ENCODE measurements at regions not wholly inside any gene's neighbourhood (a gene's known extent, or its start where the extent isn't known, plus 50 kb on each side); places are given as distances from the start of the nearest gene placed in this dataset.
A peak's percentile ranks its signal among the peaks of the same experiment; 100 is the strongest.

GRCh38 chr20:58137651-58138265 is 90.7 kb downstream of the ANKRD60 start:
- Histone ChIP-seq H3K9ac (ENCODE audit: low read depth, low read length) (no peak overlapping the region), H3K9me3 (ENCODE audit: insufficient read depth, low read depth, low read length) (no peaks in the 10 kb centered on the region; the same call in 1 of the 2 replicates), H3K36me3 (ENCODE audit: insufficient read depth, low read depth, low read length) (no peaks in the 10 kb centered on the region), H3K27me3 (ENCODE audit: insufficient read depth, low read length) (peaks cover 8% of the 10 kb centered on the region; the same call in 1 of the 2 replicates), H3K4me1 (ENCODE audit: insufficient read depth, low read length) (peaks cover 4% of the 10 kb centered on the region; the same call in 1 of the 2 replicates), H3K27ac (ENCODE audit: low read length) (no peak overlapping the region), H3K4me3 (ENCODE audit: low read length) (no peak overlapping the region)

GRCh38 chr20:58137236-58137635 is 91.2 kb downstream of the ANKRD60 start:
- Histone ChIP-seq H3K9me3 (ENCODE audit: insufficient read depth, low read depth, low read length) (no peaks in the 10 kb centered on the region; the same call in 1 of the 2 replicates), H3K36me3 (ENCODE audit: insufficient read depth, low read depth, low read length) (no peaks in the 10 kb centered on the region), H3K4me3 (ENCODE audit: low read length) (no peak overlapping the region), H3K4me1 (ENCODE audit: insufficient read depth, low read length) (peaks cover 4% of the 10 kb centered on the region; the same call in 1 of the 2 replicates), H3K9ac (ENCODE audit: low read depth, low read length) (no peak overlapping the region), H3K27ac (ENCODE audit: low read length) (no peak overlapping the region), H3K27me3 (ENCODE audit: insufficient read depth, low read length) (peaks cover 8% of the 10 kb centered on the region; the same call in 1 of the 2 replicates)

DNA sequence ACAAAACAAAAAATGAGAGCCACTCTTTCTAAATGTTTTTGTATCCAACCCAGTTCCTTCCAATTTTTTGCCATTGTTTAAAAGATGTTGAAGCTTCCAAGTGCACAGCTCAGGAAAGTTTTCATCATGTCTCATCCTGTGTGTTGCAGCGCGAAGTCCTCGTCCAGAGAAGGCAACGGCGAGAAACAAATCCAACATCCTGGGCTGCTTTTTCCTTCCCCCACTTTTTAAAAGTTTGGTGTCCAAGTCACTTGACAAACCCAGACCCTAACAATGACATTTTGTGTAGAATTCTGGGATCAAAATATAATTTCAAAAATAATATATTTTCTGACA is 92.3 kb downstream of the ANKRD60 start:
- Histone ChIP-seq H3K27ac (ENCODE audit: low read length) (no peak overlapping the region), H3K27me3 (ENCODE audit: insufficient read depth, low read length) (peaks cover 8% of the 10 kb centered on the region; the same call in 1 of the 2 replicates)

GRCh38 chr20:58135441-58136148 is 92.9 kb downstream of the ANKRD60 start:
- no peak overlapping the region for H3K9ac ChIP-seq (ENCODE audit: low read depth, low read length)
- H3K36me3 ChIP-seq (ENCODE audit: insufficient read depth, low read depth, low read length): no peaks in the 10 kb centered on the region
- no peak overlapping the region for H3K4me3 ChIP-seq (ENCODE audit: low read length)
- H3K9me3 ChIP-seq (ENCODE audit: insufficient read depth, low read depth, low read length): no peaks in the 10 kb centered on the region; the same call in 1 of the 2 replicates
- H3K27me3 ChIP-seq (ENCODE audit: insufficient read depth, low read length): peaks cover 12% of the 10 kb centered on the region; the same call in 1 of the 2 replicates
- H3K27ac ChIP-seq (ENCODE audit: low read length): no peak overlapping the region
- peaks cover 21% of the 10 kb centered on the region; the same call in 1 of the 2 replicates for H3K4me1 ChIP-seq (ENCODE audit: insufficient read depth, low read length)

More for the DNA sequence above, 92.3 kb downstream of the ANKRD60 start:
- Histone ChIP-seq H3K36me3 (ENCODE audit: insufficient read depth, low read depth, low read length) (no peaks in the 10 kb centered on the region), H3K4me3 (ENCODE audit: low read length) (no peak overlapping the region), H3K4me1 (ENCODE audit: insufficient read depth, low read length) (peaks cover 16% of the 10 kb centered on the region; the same call in 1 of the 2 replicates), H3K9ac (ENCODE audit: low read depth, low read length) (no peak overlapping the region), H3K9me3 (ENCODE audit: insufficient read depth, low read depth, low read length) (no peaks in the 10 kb centered on the region; the same call in 1 of the 2 replicates)

DNA sequence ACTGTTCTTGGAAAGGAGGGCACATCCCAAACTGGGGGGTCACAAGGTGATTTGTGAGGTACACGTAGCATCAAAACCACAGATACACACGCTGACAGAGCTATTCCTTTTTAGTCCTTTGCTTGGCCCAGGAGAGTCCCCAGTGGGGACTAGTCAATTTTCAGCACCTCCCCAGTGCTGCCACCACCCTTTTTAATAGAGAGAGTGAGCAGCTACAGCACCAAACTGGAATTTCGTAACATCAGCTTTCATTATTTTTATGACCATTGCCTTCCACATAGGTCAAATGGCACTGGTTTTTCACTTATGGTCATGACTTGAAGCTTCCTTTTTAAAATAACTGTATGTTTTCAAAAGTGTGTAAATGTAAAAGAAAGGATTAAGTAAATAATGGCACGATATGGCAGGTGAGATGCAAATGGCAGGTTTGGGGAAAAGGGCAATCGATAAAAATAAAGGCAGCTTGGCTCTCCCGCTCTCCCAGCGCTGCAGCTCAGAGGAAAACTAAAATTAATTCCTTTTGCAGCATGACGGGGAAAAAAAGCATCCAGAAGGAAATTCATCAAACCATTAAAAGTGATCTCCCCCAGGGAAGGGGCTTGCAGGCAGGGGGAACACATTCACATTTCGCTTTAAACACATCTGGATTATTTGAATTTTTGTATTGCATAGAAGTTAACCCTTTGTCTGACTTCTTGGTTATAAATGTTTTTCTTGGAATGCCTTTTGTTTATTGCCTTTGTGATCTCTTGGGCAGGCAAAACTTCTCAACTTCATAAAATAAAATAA is 95.2 kb downstream of the ANKRD60 start:
- peaks cover 21% of the 10 kb centered on the region; the same call in 1 of the 2 replicates for H3K4me1 ChIP-seq (ENCODE audit: insufficient read depth, low read length)
- peaks cover 20% of the 10 kb centered on the region for H3K27me3 ChIP-seq (ENCODE audit: insufficient read depth, low read length)

DNA sequence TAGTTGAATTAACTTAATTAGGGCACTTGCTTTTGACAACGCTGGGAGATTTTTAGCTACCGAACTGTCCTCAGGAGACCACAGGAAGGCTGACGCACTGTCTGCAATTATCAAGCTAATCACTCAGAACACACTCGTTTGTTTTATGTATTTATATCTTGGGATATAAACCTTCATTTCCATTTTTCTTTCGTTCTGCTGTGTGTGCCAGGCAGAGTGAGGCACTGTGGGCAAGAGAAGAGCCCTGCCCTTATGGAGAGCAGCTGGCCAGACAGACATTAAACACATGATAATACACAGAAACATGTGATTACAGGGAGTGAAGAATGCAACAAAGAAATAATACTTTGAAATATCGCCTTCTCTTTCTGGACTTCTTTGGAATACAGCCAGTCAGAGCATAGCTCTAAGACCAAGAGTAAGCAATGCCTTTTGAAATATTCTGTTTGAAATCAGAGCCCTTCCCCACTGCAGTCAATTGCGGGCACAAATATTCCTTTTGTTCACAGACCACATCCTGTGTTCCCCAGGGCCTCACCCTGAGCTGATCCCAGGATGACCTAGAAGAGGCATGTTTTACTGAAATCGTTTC is 96.8 kb downstream of the ANKRD60 start:
- H3K9me3 ChIP-seq (ENCODE audit: insufficient read depth, low read depth, low read length): no peaks in the 10 kb centered on the region
- no peaks in the 10 kb centered on the region for H3K36me3 ChIP-seq (ENCODE audit: insufficient read depth, low read depth, low read length)
- H3K9ac ChIP-seq (ENCODE audit: low read depth, low read length): 0 out of 2 replicates have a peak overlapping the region, but pooled peaks have one; percentile 11
- peaks cover 21% of the 10 kb centered on the region; the same call in 1 of the 2 replicates for H3K4me1 ChIP-seq (ENCODE audit: insufficient read depth, low read length)
- peaks cover 20% of the 10 kb centered on the region for H3K27me3 ChIP-seq (ENCODE audit: insufficient read depth, low read length)
- H3K4me3 ChIP-seq (ENCODE audit: low read length): peak overlapping the region; percentile 39; the same call in 1 of the 2 replicates
- no peak overlapping the region for H3K27ac ChIP-seq (ENCODE audit: low read length)

More for the DNA sequence above, 95.2 kb downstream of the ANKRD60 start:
- no peaks in the 10 kb centered on the region for H3K9me3 ChIP-seq (ENCODE audit: insufficient read depth, low read depth, low read length)
- no peak overlapping the region for H3K4me3 ChIP-seq (ENCODE audit: low read length)
- no peak overlapping the region for H3K27ac ChIP-seq (ENCODE audit: low read length)
- no peaks in the 10 kb centered on the region for H3K36me3 ChIP-seq (ENCODE audit: insufficient read depth, low read depth, low read length)
- no peak overlapping the region for H3K9ac ChIP-seq (ENCODE audit: low read depth, low read length)

DNA sequence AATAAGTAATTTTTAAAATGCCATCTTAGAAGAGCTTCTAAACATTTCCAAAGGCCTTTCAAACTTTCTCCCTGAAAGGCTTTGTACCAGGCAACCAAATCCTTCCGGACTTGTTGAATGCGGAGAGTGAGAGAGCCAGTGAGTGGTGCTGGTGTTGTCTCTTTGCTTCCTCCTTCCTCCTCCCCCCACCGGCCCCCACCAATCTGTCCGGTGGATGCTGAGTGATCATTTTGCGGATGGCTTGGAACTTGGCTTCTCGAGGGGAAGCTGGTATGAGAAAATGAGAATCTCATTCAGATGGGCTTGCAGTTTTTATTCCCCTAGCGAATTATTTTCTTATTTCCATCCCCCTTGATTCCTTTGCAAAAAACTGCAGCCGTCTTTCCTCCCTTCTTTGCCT is 97.3 kb downstream of the ANKRD60 start:
- H3K27ac ChIP-seq (ENCODE audit: low read length): no peak overlapping the region
- H3K9me3 ChIP-seq (ENCODE audit: insufficient read depth, low read depth, low read length): no peaks in the 10 kb centered on the region; the same call in 1 of the 2 replicates
- H3K4me3 ChIP-seq (ENCODE audit: low read length): peak overlapping the region; percentile 39; the same call in 1 of the 2 replicates
- peaks cover 21% of the 10 kb centered on the region; the same call in 1 of the 2 replicates for H3K4me1 ChIP-seq (ENCODE audit: insufficient read depth, low read length)
- no peaks in the 10 kb centered on the region for H3K36me3 ChIP-seq (ENCODE audit: insufficient read depth, low read depth, low read length)
- 0 out of 2 replicates have a peak overlapping the region, but pooled peaks have one; percentile 11 for H3K9ac ChIP-seq (ENCODE audit: low read depth, low read length)
- peaks cover 19% of the 10 kb centered on the region for H3K27me3 ChIP-seq (ENCODE audit: insufficient read depth, low read length)

DNA sequence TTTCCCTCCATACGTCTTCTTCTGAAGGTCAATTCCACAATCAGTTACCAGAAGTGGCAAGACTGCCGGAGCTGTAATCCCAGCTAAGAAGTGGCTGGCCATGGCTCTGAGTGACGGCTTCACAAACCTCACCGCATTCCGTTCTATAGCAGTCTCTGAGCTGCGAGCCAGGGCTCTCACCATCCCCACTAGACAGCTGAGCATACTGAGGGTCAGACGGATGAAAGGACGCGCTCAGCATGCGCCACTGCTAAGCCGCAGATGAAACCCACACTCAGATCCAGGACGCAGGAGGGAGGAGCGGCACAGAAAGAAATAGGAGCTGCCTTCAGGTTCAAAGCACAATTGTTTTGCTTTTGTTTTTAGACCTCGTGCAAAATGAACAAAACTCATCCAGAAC is 97.9 kb downstream of the ANKRD60 start:
- Histone ChIP-seq H3K27ac (ENCODE audit: low read length) (no peak overlapping the region), H3K36me3 (ENCODE audit: insufficient read depth, low read depth, low read length) (no peaks in the 10 kb centered on the region), H3K4me3 (ENCODE audit: low read length) (peak overlapping the region; percentile 39; the same call in 1 of the 2 replicates), H3K4me1 (ENCODE audit: insufficient read depth, low read length) (peaks cover 19% of the 10 kb centered on the region; the same call in 1 of the 2 replicates), H3K9ac (ENCODE audit: low read depth, low read length) (no peak overlapping the region), H3K27me3 (ENCODE audit: insufficient read depth, low read length) (peaks cover 13% of the 10 kb centered on the region), H3K9me3 (ENCODE audit: insufficient read depth, low read depth, low read length) (no peaks in the 10 kb centered on the region; the same call in 1 of the 2 replicates)

DNA sequence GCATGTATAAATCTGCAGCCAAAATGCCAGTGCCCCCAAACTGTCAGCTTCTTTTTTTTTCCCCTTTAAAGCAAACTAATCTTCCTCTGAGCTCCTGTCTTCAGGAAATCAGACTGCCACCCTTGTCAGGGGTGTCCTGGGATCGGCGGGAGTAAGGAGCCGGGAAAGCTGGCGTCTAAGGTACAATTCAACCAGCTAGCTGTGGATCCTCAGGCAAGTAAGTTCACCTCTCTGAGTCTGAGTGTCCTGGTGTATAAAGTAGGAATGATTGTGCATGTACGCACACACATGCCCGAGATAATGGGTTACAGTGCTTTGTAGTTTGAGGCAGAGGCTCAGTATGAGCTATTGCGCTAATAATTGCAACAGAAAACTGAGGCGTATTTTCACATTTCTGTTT is 98.3 kb downstream of the ANKRD60 start:
- Histone ChIP-seq H3K27me3 (ENCODE audit: insufficient read depth, low read length) (peaks cover 12% of the 10 kb centered on the region), H3K9ac (ENCODE audit: low read depth, low read length) (no peak overlapping the region), H3K4me1 (ENCODE audit: insufficient read depth, low read length) (peaks cover 17% of the 10 kb centered on the region; the same call in 1 of the 2 replicates), H3K36me3 (ENCODE audit: insufficient read depth, low read depth, low read length) (no peaks in the 10 kb centered on the region), H3K27ac (ENCODE audit: low read length) (no peak overlapping the region), H3K9me3 (ENCODE audit: insufficient read depth, low read depth, low read length) (no peaks in the 10 kb centered on the region; the same call in 1 of the 2 replicates), H3K4me3 (ENCODE audit: low read length) (no peak overlapping the region)

- Histone ChIP-seq H3K27ac (ENCODE audit: low read length) (no peak overlapping the region), H3K36me3 (ENCODE audit: insufficient read depth, low read depth, low read length) (no peaks in the 10 kb centered on the region), H3K27me3 (ENCODE audit: insufficient read depth, low read length) (peaks cover 12% of the 10 kb centered on the region), H3K4me1 (ENCODE audit: insufficient read depth, low read length) (peaks cover 17% of the 10 kb centered on the region; the same call in 1 of the 2 replicates), H3K9ac (ENCODE audit: low read depth, low read length) (no peak overlapping the region), H3K9me3 (ENCODE audit: insufficient read depth, low read depth, low read length) (no peaks in the 10 kb centered on the region; the same call in 1 of the 2 replicates), H3K4me3 (ENCODE audit: low read length) (no peak overlapping the region)
Observed at GRCh38 chr20:58129721-58130151, 98.7 kb downstream of the ANKRD60 start.

Data from iPS-20b (cell line).